Esophagus squamous epithelium (tissue), 4 donors: ENCODE measurements at regions not wholly inside any gene's neighbourhood (a gene's known extent, or its start where the extent isn't known, plus 50 kb on each side); places are given as distances from the start of the nearest gene placed in this dataset.

Experiments used
- POLR2A ChIP-seq, 4 donors: fragments of 450-650 bp; IDR thresholded peaks; one replicate each; pipeline ENCODE4 v1.6.1; 2017; ENCODE audit warnings: antibody characterized with exemption in 4 of 4, mild to moderate bottlenecking in 4 of 4, moderate library complexity in 3 of 4
- TF ChIP-seq, protein P1 (sequence below), 6 experiments: fragments of 450-650 bp in 4 of 6; fragments of 200-600 bp in 2 of 6; sonication (generic) in 2 of 6; IDR thresholded peaks; one replicate each; pipeline ENCODE4 v1.5.1; 2016 to 2019; ENCODE audit warnings: antibody characterized with exemption in 6 of 6, mild to moderate bottlenecking in 4 of 6, moderate library complexity in 4 of 6

DNA sequence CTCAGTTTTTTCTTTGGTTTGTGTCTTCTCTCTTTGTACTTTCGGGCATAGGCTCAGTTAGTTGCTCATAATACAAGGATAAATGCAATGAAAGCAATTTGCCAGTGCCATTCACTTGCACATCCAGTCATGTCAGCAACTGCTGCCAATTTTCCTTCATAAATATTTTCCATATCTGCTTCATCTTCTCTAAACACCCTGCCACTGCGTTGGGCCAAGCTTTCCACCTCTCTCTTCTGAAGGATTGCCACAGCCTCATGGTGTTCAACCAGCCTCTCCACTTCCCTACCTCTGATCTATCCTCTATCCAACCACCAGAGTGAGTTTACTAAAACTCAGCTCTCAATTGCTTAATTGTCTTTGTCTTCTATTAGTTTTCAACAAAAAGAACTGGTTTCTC lies 192.5 kb upstream of the ZNF462 start:
- TF ChIP-seq, protein P1, sequence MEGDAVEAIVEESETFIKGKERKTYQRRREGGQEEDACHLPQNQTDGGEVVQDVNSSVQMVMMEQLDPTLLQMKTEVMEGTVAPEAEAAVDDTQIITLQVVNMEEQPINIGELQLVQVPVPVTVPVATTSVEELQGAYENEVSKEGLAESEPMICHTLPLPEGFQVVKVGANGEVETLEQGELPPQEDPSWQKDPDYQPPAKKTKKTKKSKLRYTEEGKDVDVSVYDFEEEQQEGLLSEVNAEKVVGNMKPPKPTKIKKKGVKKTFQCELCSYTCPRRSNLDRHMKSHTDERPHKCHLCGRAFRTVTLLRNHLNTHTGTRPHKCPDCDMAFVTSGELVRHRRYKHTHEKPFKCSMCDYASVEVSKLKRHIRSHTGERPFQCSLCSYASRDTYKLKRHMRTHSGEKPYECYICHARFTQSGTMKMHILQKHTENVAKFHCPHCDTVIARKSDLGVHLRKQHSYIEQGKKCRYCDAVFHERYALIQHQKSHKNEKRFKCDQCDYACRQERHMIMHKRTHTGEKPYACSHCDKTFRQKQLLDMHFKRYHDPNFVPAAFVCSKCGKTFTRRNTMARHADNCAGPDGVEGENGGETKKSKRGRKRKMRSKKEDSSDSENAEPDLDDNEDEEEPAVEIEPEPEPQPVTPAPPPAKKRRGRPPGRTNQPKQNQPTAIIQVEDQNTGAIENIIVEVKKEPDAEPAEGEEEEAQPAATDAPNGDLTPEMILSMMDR (IDR thresholded peaks at IDR 0.05), result no peak
- TF ChIP-seq POLR2A (IDR thresholded peaks at IDR 0.05), result no peak
